HG03045 (cell line): ENCODE measurements at regions not wholly inside any gene's neighbourhood (a gene's known extent, or its start where the extent isn't known, plus 50 kb on each side); places are given as distances from the start of the nearest gene placed in this dataset.

Source experiments
- ATAC-seq: cut with Tn5 transposase; IDR thresholded peaks from one replicate; pipeline ENCODE4 v1.9.1; 2021; ENCODE audit warnings: mild to moderate bottlenecking, moderate library complexity; ENCODE audit not compliant: unreplicated experiment

- no peak for ATAC-seq
These were observed 946.3 kb upstream of the MIR17HG start for GRCh38 chr13:90401150-90401549.

GRCh38 chr13:90402102-90402501 is 945.4 kb upstream of the MIR17HG start:
- no peak for ATAC-seq

GRCh38 chr13:90402613-90403012 is 944.9 kb upstream of the MIR17HG start:
- ATAC-seq: no peak

- ATAC-seq: no peak
These were observed 944.0 kb upstream of the MIR17HG start for GRCh38 chr13:90403330-90404082.

- ATAC-seq: no peak
These were observed 942.2 kb upstream of the MIR17HG start for GRCh38 chr13:90405301-90405700.

GRCh38 chr13:90412980-90413379 is 934.5 kb upstream of the MIR17HG start:
- no peak for ATAC-seq

- no peak for ATAC-seq
These were observed 933.9 kb upstream of the MIR17HG start for GRCh38 chr13:90413548-90413947.

- ATAC-seq: no peak
These were observed 932.5 kb upstream of the MIR17HG start for GRCh38 chr13:90414691-90415596.

- no peak for ATAC-seq
These were observed 931.6 kb upstream of the MIR17HG start for GRCh38 chr13:90415902-90416301.

- ATAC-seq: no peak
These were observed 931.0 kb upstream of the MIR17HG start for GRCh38 chr13:90416519-90416918.

- ATAC-seq: no peak
These were observed 930.5 kb upstream of the MIR17HG start for GRCh38 chr13:90416938-90417337.

- ATAC-seq: no peak
These were observed 926.8 kb upstream of the MIR17HG start for GRCh38 chr13:90420683-90421082.

- no peak for ATAC-seq
These were observed 919.9 kb upstream of the MIR17HG start for GRCh38 chr13:90427322-90428272.

GRCh38 chr13:90428522-90429210 is 918.8 kb upstream of the MIR17HG start:
- ATAC-seq: no peak

GRCh38 chr13:90430127-90430526 is 917.4 kb upstream of the MIR17HG start:
- no peak for ATAC-seq

- ATAC-seq: no peak
These were observed 910.8 kb upstream of the MIR17HG start for GRCh38 chr13:90436697-90437096.

- ATAC-seq: no peak
These were observed 908.9 kb upstream of the MIR17HG start for GRCh38 chr13:90438576-90438975.

GRCh38 chr13:90443268-90443667 is 904.2 kb upstream of the MIR17HG start:
- ATAC-seq: no peak

GRCh38 chr13:90444232-90444631 is 903.3 kb upstream of the MIR17HG start:
- no peak for ATAC-seq

GRCh38 chr13:90445179-90445578 is 902.3 kb upstream of the MIR17HG start:
- ATAC-seq: no peak
